ENCODE measurements at regions not wholly inside any gene's neighbourhood (a gene's known extent, or its start where the extent isn't known, plus 50 kb on each side); places are given as distances from the start of the nearest gene placed in this dataset.

DNA sequence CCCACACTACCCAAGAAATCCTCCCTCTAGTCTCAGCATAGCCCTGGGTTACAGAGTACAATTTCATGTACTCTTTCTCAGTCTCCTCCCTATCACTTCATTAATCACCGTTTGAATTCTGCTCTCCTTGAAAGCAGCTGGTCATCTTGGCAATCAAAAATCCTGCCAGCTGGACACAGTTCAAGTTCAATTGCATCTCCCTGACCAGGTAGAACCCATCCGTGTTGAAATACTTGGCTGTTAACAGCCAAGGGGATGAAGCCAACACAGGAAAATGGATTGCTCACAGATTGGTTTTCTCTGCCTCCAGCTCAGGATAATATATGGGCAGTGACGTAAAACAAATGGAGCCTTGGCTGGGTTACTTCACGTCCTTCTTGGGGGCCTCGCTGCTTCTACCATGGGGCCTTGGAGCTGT is 55.1 kb upstream of the GRK3 start (continued):
- TF ChIP-seq, protein P1, sequence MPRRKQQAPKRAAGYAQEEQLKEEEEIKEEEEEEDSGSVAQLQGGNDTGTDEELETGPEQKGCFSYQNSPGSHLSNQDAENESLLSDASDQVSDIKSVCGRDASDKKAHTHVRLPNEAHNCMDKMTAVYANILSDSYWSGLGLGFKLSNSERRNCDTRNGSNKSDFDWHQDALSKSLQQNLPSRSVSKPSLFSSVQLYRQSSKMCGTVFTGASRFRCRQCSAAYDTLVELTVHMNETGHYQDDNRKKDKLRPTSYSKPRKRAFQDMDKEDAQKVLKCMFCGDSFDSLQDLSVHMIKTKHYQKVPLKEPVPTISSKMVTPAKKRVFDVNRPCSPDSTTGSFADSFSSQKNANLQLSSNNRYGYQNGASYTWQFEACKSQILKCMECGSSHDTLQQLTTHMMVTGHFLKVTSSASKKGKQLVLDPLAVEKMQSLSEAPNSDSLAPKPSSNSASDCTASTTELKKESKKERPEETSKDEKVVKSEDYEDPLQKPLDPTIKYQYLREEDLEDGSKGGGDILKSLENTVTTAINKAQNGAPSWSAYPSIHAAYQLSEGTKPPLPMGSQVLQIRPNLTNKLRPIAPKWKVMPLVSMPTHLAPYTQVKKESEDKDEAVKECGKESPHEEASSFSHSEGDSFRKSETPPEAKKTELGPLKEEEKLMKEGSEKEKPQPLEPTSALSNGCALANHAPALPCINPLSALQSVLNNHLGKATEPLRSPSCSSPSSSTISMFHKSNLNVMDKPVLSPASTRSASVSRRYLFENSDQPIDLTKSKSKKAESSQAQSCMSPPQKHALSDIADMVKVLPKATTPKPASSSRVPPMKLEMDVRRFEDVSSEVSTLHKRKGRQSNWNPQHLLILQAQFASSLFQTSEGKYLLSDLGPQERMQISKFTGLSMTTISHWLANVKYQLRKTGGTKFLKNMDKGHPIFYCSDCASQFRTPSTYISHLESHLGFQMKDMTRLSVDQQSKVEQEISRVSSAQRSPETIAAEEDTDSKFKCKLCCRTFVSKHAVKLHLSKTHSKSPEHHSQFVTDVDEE (CRISPR knock-in tag; IDR thresholded peaks at IDR 0.05), result no peak
- no peak for TF ChIP-seq ISL1 (CRISPR knock-in tag; IDR thresholded peaks at IDR 0.05)
- TF ChIP-seq, protein P2, sequence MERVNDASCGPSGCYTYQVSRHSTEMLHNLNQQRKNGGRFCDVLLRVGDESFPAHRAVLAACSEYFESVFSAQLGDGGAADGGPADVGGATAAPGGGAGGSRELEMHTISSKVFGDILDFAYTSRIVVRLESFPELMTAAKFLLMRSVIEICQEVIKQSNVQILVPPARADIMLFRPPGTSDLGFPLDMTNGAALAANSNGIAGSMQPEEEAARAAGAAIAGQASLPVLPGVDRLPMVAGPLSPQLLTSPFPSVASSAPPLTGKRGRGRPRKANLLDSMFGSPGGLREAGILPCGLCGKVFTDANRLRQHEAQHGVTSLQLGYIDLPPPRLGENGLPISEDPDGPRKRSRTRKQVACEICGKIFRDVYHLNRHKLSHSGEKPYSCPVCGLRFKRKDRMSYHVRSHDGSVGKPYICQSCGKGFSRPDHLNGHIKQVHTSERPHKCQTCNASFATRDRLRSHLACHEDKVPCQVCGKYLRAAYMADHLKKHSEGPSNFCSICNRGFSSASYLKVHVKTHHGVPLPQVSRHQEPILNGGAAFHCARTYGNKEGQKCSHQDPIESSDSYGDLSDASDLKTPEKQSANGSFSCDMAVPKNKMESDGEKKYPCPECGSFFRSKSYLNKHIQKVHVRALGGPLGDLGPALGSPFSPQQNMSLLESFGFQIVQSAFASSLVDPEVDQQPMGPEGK (CRISPR knock-in tag; IDR thresholded peaks at IDR 0.05; ENCODE audit: borderline replicate concordance), result no peak
- no peak for TF ChIP-seq ZC3H10 (CRISPR knock-in tag; IDR thresholded peaks at IDR 0.05)
- TF ChIP-seq ZFP3 (CRISPR knock-in tag; IDR thresholded peaks at IDR 0.05), result no peak

- TF ChIP-seq POU6F1 (CRISPR knock-in tag; IDR thresholded peaks at IDR 0.05; ENCODE audit: borderline replicate concordance, low read depth), result no peak
- TF ChIP-seq ZNF70 (CRISPR knock-in tag; IDR thresholded peaks at IDR 0.05), result no peak
- TF ChIP-seq ARNTL (CRISPR knock-in tag; IDR thresholded peaks at IDR 0.05; ENCODE audit: borderline replicate concordance, low read depth), result no peak
- no peak for TF ChIP-seq ESRRG (CRISPR knock-in tag; IDR thresholded peaks at IDR 0.05)
- TF ChIP-seq, protein P3, sequence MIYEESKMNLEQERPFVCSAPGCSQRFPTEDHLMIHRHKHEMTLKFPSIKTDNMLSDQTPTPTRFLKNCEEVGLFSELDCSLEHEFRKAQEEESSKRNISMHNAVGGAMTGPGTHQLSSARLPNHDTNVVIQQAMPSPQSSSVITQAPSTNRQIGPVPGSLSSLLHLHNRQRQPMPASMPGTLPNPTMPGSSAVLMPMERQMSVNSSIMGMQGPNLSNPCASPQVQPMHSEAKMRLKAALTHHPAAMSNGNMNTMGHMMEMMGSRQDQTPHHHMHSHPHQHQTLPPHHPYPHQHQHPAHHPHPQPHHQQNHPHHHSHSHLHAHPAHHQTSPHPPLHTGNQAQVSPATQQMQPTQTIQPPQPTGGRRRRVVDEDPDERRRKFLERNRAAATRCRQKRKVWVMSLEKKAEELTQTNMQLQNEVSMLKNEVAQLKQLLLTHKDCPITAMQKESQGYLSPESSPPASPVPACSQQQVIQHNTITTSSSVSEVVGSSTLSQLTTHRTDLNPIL (CRISPR knock-in tag; IDR thresholded peaks at IDR 0.05; ENCODE audit: low read depth), result no peak
- no peak for TF ChIP-seq ZNF565 (CRISPR knock-in tag; conservative IDR thresholded peaks at IDR 0.05; ENCODE audit: low read depth)
- ATAC-seq, result no peak
Observed at GRCh38 chr22:25510876-25511275, 53.6 kb upstream of the GRK3 start.

DNA sequence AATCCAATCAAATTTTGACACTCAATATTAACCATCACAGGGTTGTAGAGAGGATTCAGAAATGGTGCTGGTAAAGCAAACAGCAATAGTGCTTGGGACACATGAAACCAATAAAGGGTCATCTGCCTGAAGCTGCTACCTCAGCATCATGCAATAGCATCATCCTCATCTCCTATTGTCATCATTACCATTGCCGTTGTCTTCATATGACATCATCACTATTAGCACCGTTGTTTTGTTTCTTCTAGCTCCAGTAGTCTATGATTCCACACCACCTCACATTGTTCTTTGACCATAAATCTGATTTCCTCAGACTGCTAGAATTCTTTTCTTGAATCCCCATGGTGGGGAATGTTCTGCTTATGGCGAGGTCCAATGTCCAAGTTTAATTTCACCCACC is 52.8 kb upstream of the GRK3 start:
- no peak for TF ChIP-seq PPARA (CRISPR knock-in tag; IDR thresholded peaks at IDR 0.05; ENCODE audit: borderline replicate concordance)
- ATAC-seq, result no peak

- ATAC-seq, result no peak
- TF ChIP-seq ESRRG (CRISPR knock-in tag; IDR thresholded peaks at IDR 0.05) (no peak), ISL1 (CRISPR knock-in tag; IDR thresholded peaks at IDR 0.05) (no peak), CSRNP3 (CRISPR knock-in tag; IDR thresholded peaks at IDR 0.05) (no peak), SNAI2 (CRISPR knock-in tag; IDR thresholded peaks at IDR 0.05) (no peak), BACH2 (CRISPR knock-in tag; IDR thresholded peaks at IDR 0.05; ENCODE audit: borderline replicate concordance) (no peak), RARB (CRISPR knock-in tag; IDR thresholded peaks at IDR 0.05) (no peak)
Observed at GRCh38 chr22:25514436-25515180, 49.9 kb upstream of the GRK3 start.
